Ovary (tissue), 3 donors: ENCODE measurements at regions not wholly inside any gene's neighbourhood (a gene's known extent, or its start where the extent isn't known, plus 50 kb on each side); places are given as distances from the start of the nearest gene placed in this dataset.

Experiments
- EP300 ChIP-seq: sonication (generic); formaldehyde crosslinking; IDR thresholded peaks from one replicate; pipeline ENCODE4 v1.6.1; 2017; ENCODE audit warnings: antibody characterized with exemption
- POLR2A ChIP-seq: fragments of 450-650 bp; IDR thresholded peaks from one replicate; pipeline ENCODE4 v1.6.1; 2017; ENCODE audit warnings: antibody characterized with exemption, mild to moderate bottlenecking, moderate library complexity
- TF ChIP-seq, protein P1 (sequence below), 3 donors: fragments of 450-650 bp in 2 of 3; fragments of 200-600 bp in 1 of 3; IDR thresholded peaks; one replicate each; pipeline versions ENCODE4 v1.5.1 to v1.8.0; 2016 to 2022; ENCODE audit warnings: antibody characterized with exemption in 3 of 3, mild to moderate bottlenecking in 1 of 3
- donor health status: DM: no; HTN: no; CAD: no.

DNA sequence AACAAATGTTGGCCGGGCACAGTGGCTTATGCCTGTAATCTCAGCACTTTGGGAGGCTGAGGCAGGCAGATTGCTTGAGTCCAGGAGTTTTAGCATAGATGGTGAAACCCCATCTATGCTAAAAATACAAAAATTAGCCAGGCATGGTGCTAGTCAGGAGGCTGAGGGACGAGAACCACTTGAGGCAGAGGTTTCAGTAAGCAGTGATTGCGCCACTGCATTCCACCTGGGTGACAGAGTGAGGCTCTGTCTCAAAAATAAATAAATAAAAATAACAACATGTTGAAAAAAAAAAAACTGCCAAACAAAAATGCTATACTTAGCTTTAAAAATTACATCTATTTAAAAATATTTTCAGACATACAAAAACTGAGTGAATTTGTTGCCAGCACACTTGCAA, 374.2 kb upstream of the SMIM31 start:
- TF ChIP-seq, protein P1, sequence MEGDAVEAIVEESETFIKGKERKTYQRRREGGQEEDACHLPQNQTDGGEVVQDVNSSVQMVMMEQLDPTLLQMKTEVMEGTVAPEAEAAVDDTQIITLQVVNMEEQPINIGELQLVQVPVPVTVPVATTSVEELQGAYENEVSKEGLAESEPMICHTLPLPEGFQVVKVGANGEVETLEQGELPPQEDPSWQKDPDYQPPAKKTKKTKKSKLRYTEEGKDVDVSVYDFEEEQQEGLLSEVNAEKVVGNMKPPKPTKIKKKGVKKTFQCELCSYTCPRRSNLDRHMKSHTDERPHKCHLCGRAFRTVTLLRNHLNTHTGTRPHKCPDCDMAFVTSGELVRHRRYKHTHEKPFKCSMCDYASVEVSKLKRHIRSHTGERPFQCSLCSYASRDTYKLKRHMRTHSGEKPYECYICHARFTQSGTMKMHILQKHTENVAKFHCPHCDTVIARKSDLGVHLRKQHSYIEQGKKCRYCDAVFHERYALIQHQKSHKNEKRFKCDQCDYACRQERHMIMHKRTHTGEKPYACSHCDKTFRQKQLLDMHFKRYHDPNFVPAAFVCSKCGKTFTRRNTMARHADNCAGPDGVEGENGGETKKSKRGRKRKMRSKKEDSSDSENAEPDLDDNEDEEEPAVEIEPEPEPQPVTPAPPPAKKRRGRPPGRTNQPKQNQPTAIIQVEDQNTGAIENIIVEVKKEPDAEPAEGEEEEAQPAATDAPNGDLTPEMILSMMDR (IDR thresholded peaks at IDR 0.05), result no peak
- no peak for TF ChIP-seq POLR2A
- TF ChIP-seq EP300, result no peak
